HG03571 (cell line): ENCODE measurements at regions not wholly inside any gene's neighbourhood (a gene's known extent, or its start where the extent isn't known, plus 50 kb on each side); places are given as distances from the start of the nearest gene placed in this dataset.
"Not testable (repeated sequence)": the region's sequence is repeated elsewhere in the genome, so short reads cannot be mapped to it uniquely, and the experiment has no call there.

Experiments used
- ATAC-seq: cut with Tn5 transposase; IDR thresholded peaks from one replicate; pipeline ENCODE4 v1.9.1; 2021; ENCODE audit not compliant: unreplicated experiment

DNA sequence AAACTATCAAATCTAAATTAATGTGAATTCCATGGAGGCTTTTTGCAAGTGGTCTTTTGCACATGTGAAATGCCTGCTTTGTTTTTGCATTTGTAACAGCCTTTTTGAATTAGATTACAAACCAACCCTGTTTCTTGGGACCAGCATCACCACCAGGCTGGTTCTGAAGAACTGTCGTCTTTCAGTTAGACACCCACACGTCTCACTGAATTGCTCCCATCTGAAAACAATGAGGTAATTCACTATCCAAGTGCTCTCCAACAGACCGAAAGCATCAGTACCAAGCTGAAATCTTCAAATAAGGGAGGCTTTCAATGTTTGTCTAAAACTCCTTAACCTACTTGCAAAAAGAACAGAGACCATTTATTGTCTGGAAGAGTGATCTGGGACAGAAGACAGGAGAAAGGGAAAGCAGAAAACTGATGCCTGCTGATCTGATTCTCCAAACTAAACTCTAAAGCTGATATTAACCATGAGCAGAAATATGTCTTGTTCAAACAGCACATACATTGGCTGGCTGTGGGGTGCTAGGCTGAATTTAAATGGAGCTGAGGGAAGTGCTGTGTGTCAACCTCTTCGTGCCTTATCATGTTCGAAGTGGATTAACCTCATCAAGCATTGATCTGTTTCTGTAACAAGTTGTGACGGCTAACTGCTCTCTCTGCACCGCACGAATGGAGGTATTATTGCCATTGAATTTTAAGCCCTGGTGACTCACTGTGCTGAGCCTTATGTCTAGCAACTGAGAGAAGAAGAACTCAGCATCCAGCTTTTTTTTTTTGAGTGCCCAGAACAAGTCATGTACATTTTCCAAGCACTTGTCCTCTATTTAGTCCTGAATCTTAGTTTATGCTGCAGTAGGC lies 213.7 kb upstream of the P2RY1 start:
- ATAC-seq: no peak

GRCh38 chr3:152621967-152622810 lies 212.7 kb upstream of the P2RY1 start:
- ATAC-seq: no peak

DNA sequence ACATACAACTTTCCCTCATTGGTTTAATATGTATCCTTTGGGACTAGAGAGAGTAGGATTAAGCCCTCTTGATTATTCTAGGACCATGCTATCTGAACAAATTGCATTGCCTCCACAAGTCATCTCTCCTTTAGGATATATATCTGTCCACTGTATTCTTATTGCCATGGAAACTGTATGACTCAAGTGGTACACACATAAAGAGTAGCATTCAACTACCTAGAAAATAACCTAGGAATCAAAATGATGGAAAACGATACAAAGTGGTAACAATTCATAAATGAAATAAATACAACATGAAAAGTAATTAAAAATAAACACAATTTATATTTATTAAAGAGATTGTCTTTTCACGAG lies 212.1 kb upstream of the P2RY1 start:
- no peak for ATAC-seq

DNA sequence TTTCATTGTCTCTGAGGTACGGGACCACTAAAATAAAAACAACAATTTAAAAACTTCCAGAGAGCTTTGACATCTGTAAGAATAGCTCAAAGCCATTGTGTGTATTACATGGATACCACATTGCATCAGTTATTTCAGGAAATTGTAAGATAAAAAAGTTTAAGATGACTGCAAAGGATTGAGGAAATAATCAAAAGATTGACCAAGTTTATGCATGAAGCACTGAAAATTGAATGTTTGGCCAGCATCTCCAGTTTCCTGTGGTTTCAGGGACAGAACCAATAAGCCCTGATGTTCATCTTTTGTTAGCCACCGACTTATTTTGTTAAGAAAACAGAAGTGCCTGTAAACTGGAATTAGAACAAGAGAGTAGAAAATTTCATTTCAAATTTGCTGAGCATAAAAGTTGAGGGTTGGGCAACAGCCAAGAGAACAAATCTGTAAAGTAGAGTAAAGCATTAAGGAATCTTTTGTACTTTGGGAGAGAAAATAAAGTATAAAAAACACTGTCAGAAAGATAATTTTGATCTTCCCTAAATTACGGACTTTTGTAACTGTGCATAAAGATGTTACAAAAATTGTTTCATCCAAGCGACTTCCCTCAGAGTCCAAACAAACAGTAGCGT lies 211.5 kb upstream of the P2RY1 start:
- ATAC-seq: no peak

- ATAC-seq: no peak
Measured at GRCh38 chr3:152626226-152626625, 208.7 kb upstream of the P2RY1 start.

DNA sequence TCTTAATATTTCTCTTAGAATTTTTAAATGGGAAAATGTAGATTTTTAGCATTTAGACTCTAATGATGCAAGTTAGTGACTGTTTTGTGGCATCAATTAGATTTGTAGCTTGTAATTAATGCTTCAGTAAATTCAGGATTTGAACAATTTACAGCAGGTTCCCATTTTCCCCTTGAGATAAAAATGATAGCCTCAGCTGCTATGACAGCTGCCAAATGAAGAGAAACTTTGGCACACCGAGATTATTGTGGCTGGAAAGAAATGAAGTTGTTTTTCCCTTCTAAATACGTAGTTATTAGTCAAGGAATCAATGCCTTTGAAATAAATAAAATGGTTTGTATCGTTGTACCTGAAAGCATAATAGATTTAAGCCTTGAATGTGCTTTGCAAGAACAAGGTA lies 206.4 kb upstream of the P2RY1 start:
- no peak for ATAC-seq

DNA sequence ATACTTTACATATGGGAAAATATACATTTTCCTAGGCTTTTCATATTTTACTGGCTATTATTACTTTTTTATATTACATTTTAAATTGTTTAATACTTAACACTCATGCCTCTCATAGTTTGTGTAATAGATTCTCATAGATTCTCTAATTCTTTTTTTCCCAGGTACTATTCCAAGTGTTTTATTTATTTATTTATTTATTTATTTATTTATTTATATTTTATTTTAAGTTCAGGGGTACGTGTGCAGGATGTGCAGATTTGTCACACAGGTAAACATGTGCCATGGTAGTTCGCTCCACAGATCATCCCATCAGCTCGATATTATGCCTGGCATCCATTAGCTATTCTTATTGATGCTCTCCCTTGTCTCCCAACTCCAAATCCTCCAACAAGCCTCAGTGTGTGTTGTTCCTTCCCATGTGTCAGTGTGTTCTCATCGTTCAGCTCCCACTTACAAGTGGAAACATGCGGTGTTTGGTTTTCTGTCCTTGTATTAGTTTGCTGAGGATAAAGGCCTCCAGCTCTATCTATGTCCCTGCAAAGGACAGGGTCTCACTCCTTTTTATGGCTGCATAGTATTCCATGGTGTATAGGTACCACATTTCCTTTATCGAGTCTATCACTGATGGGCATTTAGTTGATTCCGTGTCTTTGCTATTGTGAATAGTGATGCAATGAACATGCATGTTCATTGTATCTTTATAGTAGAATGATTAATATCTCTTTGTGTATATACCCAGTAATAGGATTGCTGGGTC lies 205.4 kb upstream of the P2RY1 start:
- no peak for ATAC-seq

GRCh38 chr3:152635389-152635788 lies 199.5 kb upstream of the P2RY1 start:
- ATAC-seq: no peak

- no peak for ATAC-seq
Measured at GRCh38 chr3:152636651-152637050, 198.3 kb upstream of the P2RY1 start.

- ATAC-seq: no peak
Measured at GRCh38 chr3:152638214-152638613, 196.7 kb upstream of the P2RY1 start.

DNA sequence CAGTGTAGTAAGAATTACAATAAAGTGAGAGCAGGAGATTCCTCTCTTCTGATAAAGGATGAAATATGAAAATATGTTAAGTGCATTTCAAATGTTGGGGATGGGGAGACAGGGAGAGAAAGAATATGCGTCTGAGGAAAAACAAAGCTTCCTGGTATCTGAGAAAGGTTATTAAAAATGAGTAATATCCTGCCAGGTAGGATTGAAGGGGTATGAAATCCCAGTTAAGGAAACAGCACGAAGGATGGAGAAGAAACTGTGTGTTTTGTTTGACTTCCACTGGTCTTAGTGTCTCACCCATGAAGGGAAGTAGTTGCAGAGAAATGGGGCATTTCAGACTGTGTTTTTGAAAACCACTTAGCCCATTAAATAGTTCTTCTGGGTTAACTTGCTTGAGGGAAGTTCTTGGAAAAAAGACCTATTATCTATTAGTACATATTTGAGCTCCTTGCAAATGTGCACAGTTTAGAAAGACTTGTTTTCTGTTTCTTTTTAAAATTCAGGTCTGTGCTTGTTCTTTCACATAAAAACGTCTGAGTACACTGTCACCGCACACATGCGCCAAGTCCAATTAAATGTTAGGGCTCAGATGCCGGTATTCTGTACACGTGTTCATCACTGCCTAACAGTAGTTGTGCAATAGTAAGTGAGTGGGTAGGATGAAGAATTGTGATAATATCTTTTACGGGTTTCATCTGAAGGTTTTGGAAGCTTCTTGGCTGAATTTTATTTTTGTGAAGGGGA lies 196.1 kb upstream of the P2RY1 start:
- ATAC-seq: no peak

DNA sequence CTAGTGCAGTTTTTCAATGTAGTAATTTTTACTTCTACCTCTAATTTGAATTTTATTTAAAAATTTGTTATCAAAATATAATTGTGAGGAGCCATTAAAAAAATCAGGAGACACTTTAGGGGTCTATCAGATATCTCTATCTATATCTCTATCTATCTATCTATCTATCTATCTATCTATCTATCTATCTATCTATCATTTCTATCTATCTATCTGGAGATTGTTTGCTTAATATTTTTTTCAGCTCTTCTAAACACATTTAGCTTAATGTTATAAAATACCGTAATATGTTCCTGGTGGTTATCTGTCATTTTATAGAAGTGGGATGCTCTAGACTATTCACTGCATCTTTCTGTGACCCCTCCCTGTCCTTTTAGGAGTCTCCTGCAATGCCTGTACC lies 193.7 kb upstream of the P2RY1 start:
- no peak for ATAC-seq

DNA sequence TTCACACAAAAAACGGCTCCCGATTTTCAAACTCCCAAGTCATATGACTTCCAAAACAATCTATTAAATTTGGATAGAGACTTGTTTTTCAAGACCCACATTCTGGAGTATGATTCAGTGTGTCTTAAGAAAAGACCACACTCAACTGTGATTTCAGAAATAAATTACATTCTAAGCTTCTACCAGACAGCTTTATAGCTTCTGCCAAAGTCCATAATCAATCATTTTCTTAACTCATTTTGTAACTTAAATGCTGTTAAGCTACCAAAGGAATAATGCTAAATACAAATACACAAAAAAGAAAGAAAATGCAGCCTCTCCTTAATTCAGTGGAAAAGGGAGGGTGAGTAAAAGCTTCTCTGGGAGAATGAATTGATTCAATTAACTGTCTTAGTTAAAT lies 192.3 kb upstream of the P2RY1 start:
- ATAC-seq: no peak

- ATAC-seq: no peak
Measured at GRCh38 chr3:152644478-152644877, 190.5 kb upstream of the P2RY1 start.

- ATAC-seq: no peak
Measured at GRCh38 chr3:152646004-152646403, 188.9 kb upstream of the P2RY1 start.

DNA sequence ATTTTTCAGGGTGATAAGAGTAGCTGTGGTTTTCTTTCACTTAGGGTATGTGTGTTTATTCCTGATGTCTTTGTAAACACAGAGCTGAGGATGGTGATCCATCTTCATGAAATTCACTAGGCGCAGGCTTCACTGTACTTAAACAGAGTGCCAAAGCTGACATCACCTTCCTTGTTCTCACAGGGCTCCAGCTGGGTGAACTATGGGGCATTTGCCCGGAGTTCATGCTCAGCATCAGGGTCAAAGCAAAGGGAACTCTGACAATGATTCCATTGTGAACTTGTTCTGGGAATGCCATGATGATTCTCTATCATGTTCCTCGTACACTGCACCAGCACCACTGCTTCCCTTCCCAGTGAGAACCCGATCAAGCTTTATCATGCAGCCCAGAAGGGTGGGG lies 184.8 kb upstream of the P2RY1 start:
- ATAC-seq: no peak

DNA sequence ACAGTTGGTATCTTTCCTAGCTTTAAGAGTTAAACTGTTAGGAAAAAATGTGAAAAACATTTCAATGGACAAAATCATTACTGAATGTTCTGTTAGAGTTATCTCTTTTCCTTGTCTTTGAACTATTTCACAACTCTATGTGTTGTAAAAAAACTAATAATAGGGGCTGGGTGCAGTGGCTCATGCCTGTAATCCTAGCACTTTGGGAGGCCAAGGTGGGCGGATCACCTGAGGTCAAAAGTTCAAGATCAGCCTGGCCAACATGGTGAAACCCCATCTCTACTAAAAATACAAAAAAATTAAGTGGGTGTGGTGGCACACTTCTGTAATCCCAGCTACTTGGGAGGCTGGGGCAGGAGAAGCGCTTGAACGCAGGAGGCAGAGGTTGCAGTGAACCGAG lies 184.0 kb upstream of the P2RY1 start:
- ATAC-seq: not testable (repeated sequence)

DNA sequence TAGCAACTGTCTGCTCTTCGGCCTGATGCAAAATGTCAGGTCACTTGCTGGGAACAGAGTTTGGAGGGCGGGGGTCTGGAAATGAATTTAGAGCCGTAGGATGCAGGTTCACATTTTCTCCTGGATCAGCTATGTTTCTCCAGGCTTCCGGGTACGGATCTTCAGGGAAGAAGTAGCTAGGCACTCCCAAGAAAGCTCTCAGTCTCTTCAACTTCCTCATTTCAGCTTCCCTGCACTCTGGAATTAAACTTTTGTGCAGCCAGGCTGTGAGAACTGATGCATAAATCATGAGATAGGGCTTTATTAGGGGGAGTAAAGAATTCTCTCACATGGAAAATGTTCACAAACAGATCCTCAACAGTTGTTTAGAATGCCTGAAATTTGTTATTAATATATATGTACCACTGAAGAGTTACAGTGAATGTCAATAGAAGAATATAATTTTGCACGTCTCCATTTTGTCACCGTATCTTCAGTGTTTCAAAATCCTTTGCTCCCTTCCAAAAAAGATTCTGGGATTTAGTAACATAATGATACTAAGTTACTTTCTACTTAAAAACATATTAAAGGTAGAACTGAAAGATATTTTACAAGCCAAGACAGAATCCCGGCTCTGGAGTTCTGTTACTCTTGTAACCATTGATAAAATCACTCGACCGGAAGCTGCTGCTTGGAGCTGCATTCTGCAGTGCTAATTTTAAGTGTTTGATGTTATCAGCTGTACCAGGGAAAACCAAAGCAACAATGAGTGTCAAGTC lies 178.5 kb upstream of the P2RY1 start:
- no peak for ATAC-seq

DNA sequence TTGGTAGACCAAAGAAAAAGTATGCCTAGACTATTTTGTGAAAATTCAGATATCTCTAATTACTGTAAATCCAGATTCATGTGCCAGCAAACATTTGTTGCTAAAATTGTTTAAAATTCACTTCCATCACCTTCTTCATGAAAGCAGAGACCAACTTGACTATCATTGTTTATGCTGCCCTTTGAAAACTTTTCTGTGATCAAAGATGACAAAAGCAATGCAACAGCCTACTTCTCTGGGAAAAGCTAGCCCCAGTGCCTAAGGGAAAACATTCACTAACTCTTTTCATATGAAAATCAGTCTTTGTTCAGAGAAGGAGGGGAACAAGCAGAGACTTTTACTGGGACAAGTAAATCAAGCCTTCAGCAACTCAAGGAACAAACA lies 178.0 kb upstream of the P2RY1 start:
- ATAC-seq: no peak
